NCI-H2029 treated with DMSO at 0.1 percent for 48 hours (cell line): ENCODE measurements at regions not wholly inside any gene's neighbourhood (a gene's known extent, or its start where the extent isn't known, plus 50 kb on each side); places are given as distances from the start of the nearest gene placed in this dataset.
"Not testable (repeated sequence)": the region's sequence is repeated elsewhere in the genome, so short reads cannot be mapped to it uniquely, and the experiment has no call there.

Source experiments
- DNase-seq: peaks from one replicate; lab custom pipeline; 2025; lab: John Stamatoyannopoulos, UW

GRCh38 chr5:96097488-96097887 is 135.8 kb upstream of the ELL2 start:
- not testable (repeated sequence) for DNase-seq

- no peak for DNase-seq
Measured at GRCh38 chr5:96096724-96097123, 135.1 kb upstream of the ELL2 start.

- no peak for DNase-seq
Measured at GRCh38 chr5:96094904-96095303, 133.3 kb upstream of the ELL2 start.

GRCh38 chr5:96093890-96094381 is 132.3 kb upstream of the ELL2 start:
- no peak for DNase-seq

- no peak for DNase-seq
Measured at GRCh38 chr5:96093340-96093739, 131.7 kb upstream of the ELL2 start.

- no peak for DNase-seq
Measured at GRCh38 chr5:96091874-96092273, 130.2 kb upstream of the ELL2 start.

- DNase-seq = no peak
Measured at GRCh38 chr5:96090215-96090614, 128.6 kb upstream of the ELL2 start.

- no peak for DNase-seq
Measured at GRCh38 chr5:96088706-96089498, 127.3 kb upstream of the ELL2 start.

GRCh38 chr5:96087939-96088338 is 126.3 kb upstream of the ELL2 start:
- DNase-seq = no peak

- DNase-seq = no peak
Measured at GRCh38 chr5:96084874-96085506, 123.3 kb upstream of the ELL2 start.

- DNase-seq = no peak
Measured at GRCh38 chr5:96083361-96083881, 121.8 kb upstream of the ELL2 start.

GRCh38 chr5:96081276-96081858 is 119.7 kb upstream of the ELL2 start:
- DNase-seq = no peak

- no peak for DNase-seq
Measured at GRCh38 chr5:96080557-96080956, 118.9 kb upstream of the ELL2 start.

- no peak for DNase-seq
Measured at GRCh38 chr5:96079962-96080361, 118.3 kb upstream of the ELL2 start.

- no peak for DNase-seq
Measured at GRCh38 chr5:96079075-96079474, 117.4 kb upstream of the ELL2 start.

GRCh38 chr5:96076451-96076850 is 114.8 kb upstream of the ELL2 start:
- DNase-seq = no peak

- DNase-seq = no peak
Measured at GRCh38 chr5:96075579-96076289, 114.1 kb upstream of the ELL2 start.

GRCh38 chr5:96074870-96075269 is 113.2 kb upstream of the ELL2 start:
- DNase-seq = no peak

GRCh38 chr5:96074460-96074859 is 112.8 kb upstream of the ELL2 start:
- DNase-seq = no peak

GRCh38 chr5:96072791-96073165 is 111.1 kb upstream of the ELL2 start:
- no peak for DNase-seq

- no peak for DNase-seq
Measured at GRCh38 chr5:96072138-96072790, 110.6 kb upstream of the ELL2 start.
